Mesenchymal stem cell (in vitro differentiated cells and primary cell): ENCODE measurements at regions not wholly inside any gene's neighbourhood (a gene's known extent, or its start where the extent isn't known, plus 50 kb on each side); places are given as distances from the start of the nearest gene placed in this dataset.
"Not testable (repeated sequence)": the region's sequence is repeated elsewhere in the genome, so short reads cannot be mapped to it uniquely, and the experiment has no call there.

Experiments
- DNase-seq: peaks from one replicate; pipeline ENCODE4 v3.0.0-alpha.2; 2013
- H2AFZ ChIP-seq: one replicate; pipeline ENCODE4 v1.6.1; 2013; ENCODE audit warnings: low read depth, mild to moderate bottlenecking, control low read depth, inconsistent platforms, low read length, moderate library complexity
- H2AK5ac ChIP-seq: 2 replicates; pipeline ENCODE4 v1.6.1; 2013; ENCODE audit warnings: low read length, moderate library complexity, mild to moderate bottlenecking, inconsistent platforms; ENCODE audit not compliant: severe bottlenecking
- H2BK120ac ChIP-seq: one replicate; pipeline ENCODE4 v1.6.1; 2013; ENCODE audit warnings: low read depth, mild to moderate bottlenecking, inconsistent platforms, low read length, moderate library complexity
- H2BK12ac ChIP-seq, 2 experiments: one replicate each; pipeline ENCODE4 v1.6.1; 2013; ENCODE audit warnings: inconsistent platforms in 2 of 2, low read length in 2 of 2, mild to moderate bottlenecking in 2 of 2, moderate library complexity in 2 of 2, control low read depth in 1 of 2
- H2BK15ac ChIP-seq: one replicate; pipeline ENCODE4 v1.6.1; 2013; ENCODE audit warnings: mild to moderate bottlenecking, low read depth, inconsistent platforms; ENCODE audit not compliant: poor library complexity, severe bottlenecking
- H2BK5ac ChIP-seq: 2 replicates; pipeline ENCODE4 v1.6.1; 2013; ENCODE audit warnings: low read depth, mild to moderate bottlenecking, low read length, control low read depth, inconsistent platforms; ENCODE audit not compliant: poor library complexity, severe bottlenecking
- H3K14ac ChIP-seq, 2 experiments: one replicate each; pipeline ENCODE4 v1.6.1; 2013; ENCODE audit warnings: inconsistent platforms in 2 of 2, low read length in 2 of 2, control low read depth in 1 of 2, mild to moderate bottlenecking in 1 of 2, moderate library complexity in 1 of 2
- H3K18ac ChIP-seq, 2 experiments: one replicate each; pipeline ENCODE4 v1.6.1; 2013; ENCODE audit warnings: inconsistent platforms in 2 of 2, low read length in 2 of 2, control low read depth in 1 of 2, low read depth in 1 of 2, mild to moderate bottlenecking in 1 of 2
- H3K23ac ChIP-seq, 2 experiments: one replicate each; pipeline ENCODE4 v1.6.1; 2013; ENCODE audit warnings: inconsistent platforms in 2 of 2, low read length in 2 of 2, mild to moderate bottlenecking in 2 of 2, moderate library complexity in 2 of 2, control low read depth in 1 of 2
- H3K27ac ChIP-seq: 2 replicates; pipeline ENCODE4 v1.5.1; 2013; ENCODE audit warnings: mild to moderate bottlenecking, moderate library complexity, low read length, control low read depth, inconsistent platforms; ENCODE audit not compliant: poor library complexity, severe bottlenecking
- H3K27me3 ChIP-seq, 2 experiments: 2 replicates each; pipeline versions ENCODE4 v1.6.1 to v1.7.0; 2013; ENCODE audit warnings: low read length in 2 of 2, mild to moderate bottlenecking in 2 of 2, moderate library complexity in 2 of 2, control low read depth in 1 of 2, inconsistent platforms in 1 of 2; ENCODE audit not compliant: control insufficient read depth in 1 of 2, insufficient read depth in 1 of 2
- H3K36me3 ChIP-seq, 2 experiments: 2 replicates each; pipeline versions ENCODE4 v1.6.1 to v1.7.0; 2013; ENCODE audit warnings: low read length in 2 of 2, control low read depth in 1 of 2, inconsistent platforms in 1 of 2, low read depth in 1 of 2, mild to moderate bottlenecking in 1 of 2; ENCODE audit not compliant: insufficient read depth in 2 of 2, control insufficient read depth in 1 of 2
- H3K4ac ChIP-seq, 2 experiments: one replicate each; pipeline ENCODE4 v1.6.1; 2013; ENCODE audit warnings: inconsistent platforms in 2 of 2, low read length in 2 of 2, mild to moderate bottlenecking in 2 of 2, moderate library complexity in 2 of 2, control low read depth in 1 of 2, low read depth in 1 of 2
- H3K4me1 ChIP-seq: 2 replicates; pipeline ENCODE4 v1.6.1; 2013; ENCODE audit warnings: low read depth, low read length, control low read depth; ENCODE audit not compliant: control insufficient read depth, insufficient read depth
- H3K4me2 ChIP-seq: 2 replicates; pipeline ENCODE4 v1.6.1; 2013; ENCODE audit warnings: low read length, mild to moderate bottlenecking, inconsistent platforms; ENCODE audit not compliant: poor library complexity, severe bottlenecking
- H3K4me3 ChIP-seq, 2 experiments: 2 replicates each; pipeline versions ENCODE4 v1.5.1 to v1.7.0; 2013; ENCODE audit warnings: low read length in 2 of 2, mild to moderate bottlenecking in 2 of 2, control low read depth in 1 of 2, low read depth in 1 of 2; ENCODE audit not compliant: insufficient read depth in 1 of 2
- H3K79me1 ChIP-seq: replicated peaks from 2 replicates; pipeline ENCODE4 v1.6.1; 2013; ENCODE audit warnings: mild to moderate bottlenecking, control low read depth, low read length, inconsistent platforms; ENCODE audit not compliant: poor library complexity, severe bottlenecking
- H3K9ac ChIP-seq: 2 replicates; pipeline ENCODE4 v1.7.0; 2013; ENCODE audit warnings: mild to moderate bottlenecking, low read length, moderate library complexity
- H3K9me3 ChIP-seq: 2 replicates; pipeline ENCODE4 v1.7.0; 2013; ENCODE audit warnings: mild to moderate bottlenecking, low read length; ENCODE audit not compliant: control insufficient read depth
- H4K8ac ChIP-seq: one replicate; pipeline ENCODE4 v1.6.1; 2013; ENCODE audit warnings: inconsistent platforms, mild to moderate bottlenecking, low read length, moderate library complexity
- H4K91ac ChIP-seq: one replicate; pipeline ENCODE4 v1.6.1; 2013; ENCODE audit warnings: mild to moderate bottlenecking, low read length, inconsistent platforms
- WGBS: methylation state at CpG from one replicate; pipeline ENCODE4 v1.1.7; 2013; ENCODE audit warnings: mixed read lengths; 5-methylcytosine and 5-hydroxymethylcytosine counted together

- not testable (repeated sequence) for H3K4ac ChIP-seq, H2AK5ac ChIP-seq, H4K91ac ChIP-seq, H3K27ac ChIP-seq, H3K18ac ChIP-seq, H3K23ac ChIP-seq, H3K14ac ChIP-seq, H3K4me2 ChIP-seq, H2BK15ac ChIP-seq, H3K36me3 ChIP-seq, H2BK120ac ChIP-seq, H2BK12ac ChIP-seq, H2AFZ ChIP-seq, DNase-seq, H3K79me1 ChIP-seq, H3K9ac ChIP-seq, H3K4me1 ChIP-seq, H3K27me3 ChIP-seq, H2BK5ac ChIP-seq, H3K4me3 ChIP-seq, H4K8ac ChIP-seq
- 67% methylated on average over 13 of the region's 17 CpGs for WGBS
- H3K9me3 ChIP-seq: peaks cover 18% of the 10 kb centered on the region
Measured at GRCh38 chr14:105775349-105775923, 249.1 kb downstream of the TMEM121 start.

GRCh38 chr14:105776112-105776511 lies 249.7 kb downstream of the TMEM121 start:
- H3K4ac ChIP-seq, H3K4me2 ChIP-seq, H2BK120ac ChIP-seq, H3K27me3 ChIP-seq, H2BK15ac ChIP-seq, H2AK5ac ChIP-seq, H3K14ac ChIP-seq, H3K9ac ChIP-seq, H3K36me3 ChIP-seq, H3K23ac ChIP-seq, H4K8ac ChIP-seq, H2BK5ac ChIP-seq, H2AFZ ChIP-seq, H3K27ac ChIP-seq, H3K18ac ChIP-seq, H2BK12ac ChIP-seq, H4K91ac ChIP-seq, DNase-seq, H3K79me1 ChIP-seq, H3K4me3 ChIP-seq, H3K4me1 ChIP-seq: not testable (repeated sequence)
- WGBS: 42% methylated on average over 5 of the region's 6 CpGs
- peaks cover 24% of the 10 kb centered on the region for H3K9me3 ChIP-seq

- no peak overlapping the region for H3K9ac ChIP-seq
- no peak overlapping the region for H4K8ac ChIP-seq
- no peak overlapping the region for H2AK5ac ChIP-seq
Measured at GRCh38 chr14:105776924-105777323, 250.5 kb downstream of the TMEM121 start.

GRCh38 chr14:105783707-105784106 lies 257.3 kb downstream of the TMEM121 start:
- H3K4me2 ChIP-seq: no peak overlapping the region
- 46% methylated on average over 3 of the region's 3 CpGs for WGBS
- no peak overlapping the region for H3K4me3 ChIP-seq
- no peak overlapping the region for H2BK15ac ChIP-seq
- H3K79me1 ChIP-seq: no peaks in the 10 kb centered on the region
- H3K4me1 ChIP-seq: no peaks in the 10 kb centered on the region
- no peak overlapping the region for H3K27ac ChIP-seq
- H3K18ac ChIP-seq: no peak overlapping the region
- peaks cover 46% of the 10 kb centered on the region for H3K9me3 ChIP-seq
- no peak overlapping the region for H3K4ac ChIP-seq
- H4K91ac ChIP-seq: no peak overlapping the region
- no peak overlapping the region for H2BK12ac ChIP-seq
- DNase-seq: no peak
- no peak overlapping the region for H3K14ac ChIP-seq
- H3K36me3 ChIP-seq: no peaks in the 10 kb centered on the region
- H2BK120ac ChIP-seq: no peak overlapping the region
- H3K27me3 ChIP-seq: no peaks in the 10 kb centered on the region
- no peak overlapping the region for H3K9ac ChIP-seq
- H2AFZ ChIP-seq: no peak overlapping the region
- H2BK5ac ChIP-seq: no peak overlapping the region
- H4K8ac ChIP-seq: no peak overlapping the region
- no peak overlapping the region for H3K23ac ChIP-seq
- no peak overlapping the region for H2AK5ac ChIP-seq

More at GRCh38 chr14:105776924-105777323, 250.5 kb downstream of the TMEM121 start:
- Histone ChIP-seq H2AFZ (no peak overlapping the region), H3K9me3 (peaks cover 24% of the 10 kb centered on the region), H4K91ac (no peak overlapping the region), H3K18ac (no peak overlapping the region), H3K4me3 (no peak overlapping the region), H2BK5ac (no peak overlapping the region), H3K36me3 (no peaks in the 10 kb centered on the region), H3K4me1 (no peaks in the 10 kb centered on the region), H3K27ac (no peak overlapping the region), H3K27me3 (no peaks in the 10 kb centered on the region), H2BK15ac (no peak overlapping the region), H2BK120ac (no peak overlapping the region), H3K4me2 (no peak overlapping the region), H2BK12ac (no peak overlapping the region), H3K4ac (no peak overlapping the region), H3K23ac (no peak overlapping the region), H3K14ac (no peak overlapping the region), H3K79me1 (no peaks in the 10 kb centered on the region)
- WGBS: 79% methylated on average over 13 of the region's 13 CpGs
- no peak for DNase-seq
